Mesodermal cell (in vitro differentiated cells): ENCODE measurements at regions not wholly inside any gene's neighbourhood (a gene's known extent, or its start where the extent isn't known, plus 50 kb on each side); places are given as distances from the start of the nearest gene placed in this dataset.

Experiments used
- H3K27ac ChIP-seq: 2 replicates; pipeline ENCODE4 v1.7.0; 2013; ENCODE audit warnings: mild to moderate bottlenecking, low read depth, low read length, moderate library complexity; ENCODE audit not compliant: severe bottlenecking
- H3K36me3 ChIP-seq: 2 replicates; pipeline ENCODE4 v1.7.1; 2013; ENCODE audit warnings: mild to moderate bottlenecking, low read length, moderate library complexity; ENCODE audit not compliant: control insufficient read depth, insufficient read depth
- H3K4me1 ChIP-seq: one replicate; pipeline ENCODE4 v1.7.1; 2013; ENCODE audit warnings: mild to moderate bottlenecking, low read length; ENCODE audit not compliant: insufficient read depth, control insufficient read depth, poor library complexity, severe bottlenecking
- H3K4me3 ChIP-seq: 2 replicates; pipeline ENCODE4 v1.7.0; 2013; ENCODE audit warnings: low read length, control low read depth, mild to moderate bottlenecking; ENCODE audit not compliant: insufficient read depth, poor library complexity, severe bottlenecking; ENCODE audit errors: extremely low read depth
- H3K9me3 ChIP-seq: 2 replicates; pipeline ENCODE4 v1.7.1; 2013; ENCODE audit warnings: mild to moderate bottlenecking, low read length, moderate library complexity; ENCODE audit not compliant: control insufficient read depth
- WGBS, 2 experiments: methylation state at CpG; one replicate each; pipeline ENCODE4 v1.1.5; 2013; ENCODE audit warnings: missing lambda C conversion rate in 2 of 2; ENCODE audit not compliant: insufficient coverage in 2 of 2; 5-methylcytosine and 5-hydroxymethylcytosine counted together

DNA sequence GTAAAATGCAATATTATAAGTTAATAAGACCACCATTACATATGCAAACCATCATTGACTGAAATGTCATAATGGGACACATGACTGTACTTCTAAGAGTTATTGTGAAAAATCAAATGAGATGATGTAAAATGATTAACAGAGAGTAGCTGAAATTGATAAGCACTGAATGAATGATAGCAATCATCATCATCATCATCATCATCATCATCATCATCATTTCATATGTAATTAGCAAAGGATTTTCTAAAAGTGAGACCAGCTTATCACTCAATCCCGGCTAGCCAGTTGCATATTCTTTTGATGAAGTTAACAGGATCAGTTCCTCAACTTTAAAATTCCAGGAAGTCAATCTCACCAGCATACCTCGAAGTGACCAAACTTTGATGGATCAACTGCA, 650.3 kb upstream of the KLF4 start:
- peaks cover 4% of the 10 kb centered on the region for H3K4me1 ChIP-seq
- H3K27ac ChIP-seq = no peak overlapping the region
- no peak overlapping the region for H3K4me3 ChIP-seq
- no peaks in the 10 kb centered on the region for H3K36me3 ChIP-seq
- H3K9me3 ChIP-seq = no peaks in the 10 kb centered on the region
- WGBS, 2 experiments = 100% methylated on average over 1 of the region's 2 CpGs; no CpG with 5 or more reads in 1 of the 2 experiments

DNA sequence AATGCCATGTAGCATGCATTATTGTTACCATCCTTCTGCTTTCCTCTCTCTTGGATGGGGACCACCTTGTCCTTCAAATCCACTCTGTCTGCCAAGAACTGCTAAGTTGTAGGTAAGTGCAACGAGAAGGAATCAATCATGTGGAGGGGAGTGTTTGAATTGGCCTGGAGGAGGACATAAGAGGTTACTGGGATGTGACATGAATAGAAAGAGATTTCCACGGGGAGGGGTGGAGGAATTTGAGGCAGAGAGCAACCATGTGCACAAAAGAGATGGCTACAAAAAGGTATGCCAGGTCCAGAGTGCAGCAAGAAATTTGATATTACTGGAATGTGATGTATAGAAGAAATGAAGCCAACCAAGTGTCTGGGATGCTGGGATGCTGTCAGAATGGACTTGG, 648.9 kb upstream of the KLF4 start:
- H3K9me3 ChIP-seq = no peaks in the 10 kb centered on the region
- H3K4me3 ChIP-seq = no peak overlapping the region
- H3K36me3 ChIP-seq = no peaks in the 10 kb centered on the region
- H3K27ac ChIP-seq = no peak overlapping the region
- H3K4me1 ChIP-seq = peaks cover 4% of the 10 kb centered on the region
- WGBS, 2 experiments = 75 to 78% methylated on average over 1 to 2 of the region's 2 CpGs

GRCh38 chr9:108136656-108137055, 647.1 kb upstream of the KLF4 start:
- no peak overlapping the region for H3K4me3 ChIP-seq
- no peaks in the 10 kb centered on the region for H3K4me1 ChIP-seq
- H3K27ac ChIP-seq = no peak overlapping the region
- WGBS, 2 experiments = 83% methylated on average over 1 of the region's 1 CpG; no CpG with 5 or more reads in 1 of the 2 experiments
- no peaks in the 10 kb centered on the region for H3K36me3 ChIP-seq
- no peaks in the 10 kb centered on the region for H3K9me3 ChIP-seq

DNA sequence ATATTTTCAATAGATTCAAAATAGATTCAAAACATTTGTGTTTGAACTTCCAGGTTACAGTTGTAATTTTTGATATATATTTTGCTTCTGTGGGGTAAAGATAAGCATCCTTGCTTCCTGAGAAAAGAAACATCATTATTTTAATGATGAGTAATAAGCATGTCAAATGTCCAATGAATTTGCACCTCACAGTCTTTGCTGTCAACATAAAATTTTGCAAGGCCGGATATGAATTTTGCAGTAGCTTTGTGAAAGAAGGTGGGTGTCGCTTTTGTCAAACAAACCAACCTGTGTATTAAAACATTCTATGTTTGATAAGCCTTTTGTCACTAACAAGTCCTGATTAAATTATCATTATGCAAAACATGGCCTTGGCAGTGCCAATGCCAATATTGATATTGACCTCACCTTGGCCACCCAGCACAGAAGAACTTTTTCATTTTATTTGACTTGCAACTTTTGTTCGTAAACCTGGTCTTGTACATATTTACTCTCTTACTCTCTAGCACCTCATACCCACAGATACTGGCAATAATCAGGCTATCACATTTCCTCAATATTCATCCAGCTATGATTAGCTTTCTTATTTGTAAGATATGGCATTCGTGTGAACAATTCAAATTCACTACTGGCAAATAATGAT, 645.0 kb upstream of the KLF4 start:
- Histone ChIP-seq H3K9me3 (no peaks in the 10 kb centered on the region), H3K27ac (no peak overlapping the region), H3K36me3 (no peaks in the 10 kb centered on the region), H3K4me3 (no peak overlapping the region), H3K4me1 (no peaks in the 10 kb centered on the region)
- WGBS, 2 experiments = 100% methylated on average over 1 of the region's 4 CpGs; no CpG with 5 or more reads in 1 of the 2 experiments

- Histone ChIP-seq H3K4me1 (no peaks in the 10 kb centered on the region), H3K36me3 (no peaks in the 10 kb centered on the region), H3K4me3 (no peak overlapping the region), H3K9me3 (no peaks in the 10 kb centered on the region), H3K27ac (no peak overlapping the region)
- no CpG with 5 or more reads among the region's 3 CpGs for WGBS, 2 experiments
Measured at GRCh38 chr9:108133680-108134079, 644.1 kb upstream of the KLF4 start.

DNA sequence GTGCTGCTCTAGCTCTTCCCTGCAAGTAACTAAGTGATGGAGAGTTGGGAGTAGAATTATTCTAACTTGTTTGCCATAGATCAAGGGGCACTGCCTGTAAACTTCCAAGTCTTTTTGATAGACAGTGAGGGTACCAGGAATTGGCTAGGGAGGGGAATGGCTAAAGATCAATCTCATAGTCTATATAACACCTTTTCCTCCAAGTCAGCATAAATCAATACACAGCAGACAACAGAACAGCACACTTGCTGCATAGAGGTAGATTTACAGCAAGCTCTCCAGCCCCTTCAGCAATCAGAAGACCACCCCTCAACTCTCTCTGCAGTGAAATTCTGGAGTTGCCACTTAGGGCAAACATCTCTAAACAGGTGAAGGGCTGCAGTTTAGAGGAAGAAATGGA, 643.5 kb upstream of the KLF4 start:
- Histone ChIP-seq H3K36me3 (no peaks in the 10 kb centered on the region), H3K27ac (no peak overlapping the region), H3K4me3 (no peak overlapping the region), H3K4me1 (no peaks in the 10 kb centered on the region), H3K9me3 (no peaks in the 10 kb centered on the region)

DNA sequence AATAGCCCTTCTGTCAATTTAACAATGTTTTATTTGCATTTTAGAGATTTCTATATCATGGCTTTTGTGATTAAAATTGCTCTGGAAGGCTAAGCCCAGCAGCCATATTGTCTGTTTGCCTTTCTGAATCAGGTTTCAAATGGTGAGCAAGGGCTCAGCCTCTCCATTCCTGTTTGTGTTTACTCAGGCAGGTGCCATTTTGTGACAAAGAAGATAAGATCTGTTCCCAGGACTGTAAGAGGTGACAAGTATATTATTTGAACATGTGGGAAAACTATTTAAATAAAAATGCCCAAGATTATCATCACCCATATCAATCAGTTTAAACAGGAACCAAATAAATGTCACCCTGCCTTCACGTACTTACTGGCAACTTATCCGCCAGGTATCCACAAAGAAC, 641.3 kb upstream of the KLF4 start:
- no CpG with 5 or more reads among the region's 2 CpGs for WGBS, 2 experiments
- Histone ChIP-seq H3K9me3 (no peaks in the 10 kb centered on the region), H3K36me3 (no peaks in the 10 kb centered on the region), H3K4me1 (no peaks in the 10 kb centered on the region), H3K4me3 (no peak overlapping the region), H3K27ac (no peak overlapping the region)

DNA sequence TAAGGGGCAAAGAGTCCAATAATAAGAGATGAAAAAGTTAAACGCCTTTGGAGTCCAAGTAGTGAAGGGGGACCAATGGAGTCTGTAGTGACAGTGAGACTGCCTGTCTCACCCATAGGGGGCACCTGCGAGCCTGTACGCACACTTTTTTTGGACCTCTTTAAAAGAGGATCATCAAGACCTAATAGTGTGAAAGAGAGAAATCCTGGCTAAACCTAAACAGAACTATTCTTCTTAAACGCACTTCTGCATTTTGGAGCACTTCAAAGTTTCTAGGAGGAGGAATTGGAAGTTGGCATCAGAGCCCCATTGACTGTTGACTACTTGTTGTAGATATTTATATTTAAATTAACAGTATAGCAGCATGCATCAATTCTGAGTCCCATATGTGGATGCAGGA, 636.1 kb upstream of the KLF4 start:
- Histone ChIP-seq H3K9me3 (no peaks in the 10 kb centered on the region), H3K27ac (no peak overlapping the region), H3K36me3 (no peaks in the 10 kb centered on the region), H3K4me3 (no peak overlapping the region), H3K4me1 (no peaks in the 10 kb centered on the region)
- WGBS, 2 experiments = 79 to 96% methylated on average over 1 of the region's 4 CpGs

DNA sequence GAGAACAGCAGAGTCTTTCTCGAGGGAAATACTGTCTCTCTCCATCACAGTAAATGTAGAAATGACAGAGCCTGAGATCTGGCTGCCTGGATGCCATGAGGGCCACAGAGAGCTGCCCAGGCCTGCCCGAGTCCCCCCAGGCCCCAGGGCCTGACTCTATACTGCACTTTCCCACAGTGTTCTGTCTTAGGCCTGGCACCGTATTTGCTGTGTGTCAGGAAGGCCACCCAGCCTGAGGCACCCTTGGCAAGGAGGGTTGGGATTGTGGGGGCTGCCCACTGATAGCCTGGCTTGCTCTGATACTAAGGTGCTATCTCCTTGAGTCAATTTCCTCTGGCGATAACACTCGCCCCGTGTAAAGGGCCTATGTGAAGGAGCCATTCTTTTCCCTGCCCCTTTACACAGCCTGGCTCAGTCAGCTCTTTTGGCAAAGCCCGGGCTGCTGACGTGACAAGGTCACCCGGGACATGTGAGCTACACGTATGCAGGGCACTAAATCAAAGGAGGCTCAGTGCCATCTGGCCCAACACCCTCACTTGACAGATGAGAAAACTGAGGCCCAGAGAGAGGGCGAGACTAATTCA, 630.1 kb upstream of the KLF4 start:
- Histone ChIP-seq H3K4me1 (no peaks in the 10 kb centered on the region), H3K27ac (no peak overlapping the region), H3K4me3 (no peak overlapping the region), H3K9me3 (no peaks in the 10 kb centered on the region), H3K36me3 (no peaks in the 10 kb centered on the region)
- 91 to 93% methylated on average over 8 to 10 of the region's 11 CpGs for WGBS, 2 experiments

DNA sequence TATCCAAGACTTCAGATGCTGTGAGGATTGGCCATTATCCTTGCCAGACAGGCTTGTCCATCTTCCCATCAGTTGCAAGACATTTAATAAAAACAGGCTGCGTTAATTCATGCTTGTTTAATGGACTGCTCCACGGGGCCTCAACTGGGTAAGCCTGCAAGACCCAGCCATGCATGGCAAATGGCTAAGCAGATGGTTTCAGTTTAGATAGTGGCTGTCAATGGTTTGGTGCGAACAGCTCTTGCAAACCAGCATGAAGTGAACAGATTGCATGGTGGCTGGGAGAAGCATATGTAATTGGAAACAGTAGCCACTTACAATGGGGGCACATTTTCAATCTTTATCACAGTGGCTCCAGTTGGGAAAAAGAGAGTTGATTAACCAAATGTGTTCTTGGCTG, 628.2 kb upstream of the KLF4 start:
- H3K27ac ChIP-seq = no peak overlapping the region
- 83 to 94% methylated on average over 2 to 3 of the region's 3 CpGs for WGBS, 2 experiments
- no peak overlapping the region for H3K4me3 ChIP-seq
- no peaks in the 10 kb centered on the region for H3K9me3 ChIP-seq
- no peaks in the 10 kb centered on the region for H3K36me3 ChIP-seq
- H3K4me1 ChIP-seq = no peaks in the 10 kb centered on the region

GRCh38 chr9:108117306-108117705, 627.7 kb upstream of the KLF4 start:
- H3K4me1 ChIP-seq = no peaks in the 10 kb centered on the region
- no peaks in the 10 kb centered on the region for H3K36me3 ChIP-seq
- H3K9me3 ChIP-seq = no peaks in the 10 kb centered on the region
- WGBS, 2 experiments = 95 to 100% methylated on average over 1 to 2 of the region's 2 CpGs
- H3K4me3 ChIP-seq = no peak overlapping the region
- no peak overlapping the region for H3K27ac ChIP-seq
